ENCODE measurements at regions not wholly inside any gene's neighbourhood (a gene's known extent, or its start where the extent isn't known, plus 50 kb on each side); places are given as distances from the start of the nearest gene placed in this dataset.
"Not testable (repeated sequence)": the region's sequence is repeated elsewhere in the genome, so short reads cannot be mapped to it uniquely, and the experiment has no call there.

- no peak for DNase-seq
These were observed 117.4 kb upstream of the PELI2 start for GRCh38 chr14:56000846-56001245.

GRCh38 chr14:56002342-56002741, 115.9 kb upstream of the PELI2 start:
- no peak for DNase-seq

- peak; percentile 64 for DNase-seq
These were observed 115.2 kb upstream of the PELI2 start for GRCh38 chr14:56002876-56003625.

- no peak for DNase-seq
These were observed 113.9 kb upstream of the PELI2 start for GRCh38 chr14:56004323-56004722.

- peak; percentile 63 for DNase-seq
These were observed 113.4 kb upstream of the PELI2 start for GRCh38 chr14:56004786-56005185.

- DNase-seq: no peak
These were observed 112.8 kb upstream of the PELI2 start for GRCh38 chr14:56005191-56006053.

GRCh38 chr14:56007491-56007890, 110.7 kb upstream of the PELI2 start:
- DNase-seq: not testable (repeated sequence)

GRCh38 chr14:56008150-56008549, 110.1 kb upstream of the PELI2 start:
- DNase-seq: no peak

- DNase-seq: not testable (repeated sequence)
These were observed 109.5 kb upstream of the PELI2 start for GRCh38 chr14:56008661-56009060.

GRCh38 chr14:56023661-56024081, 94.5 kb upstream of the PELI2 start:
- no peak for DNase-seq

GRCh38 chr14:56025191-56025590, 93.0 kb upstream of the PELI2 start:
- DNase-seq: no peak

GRCh38 chr14:56026506-56026905, 91.7 kb upstream of the PELI2 start:
- no peak for DNase-seq

GRCh38 chr14:56027421-56027820, 90.8 kb upstream of the PELI2 start:
- DNase-seq: no peak

- no peak for DNase-seq
These were observed 90.1 kb upstream of the PELI2 start for GRCh38 chr14:56027916-56028712.

- no peak for DNase-seq
These were observed 81.9 kb upstream of the PELI2 start for GRCh38 chr14:56036353-56036752.

GRCh38 chr14:56040121-56040520, 78.1 kb upstream of the PELI2 start:
- no peak for DNase-seq

- DNase-seq: no peak
These were observed 74.0 kb upstream of the PELI2 start for GRCh38 chr14:56044196-56044595.

GRCh38 chr14:56046546-56046945, 71.7 kb upstream of the PELI2 start:
- DNase-seq: no peak

GRCh38 chr14:56046996-56047395, 71.2 kb upstream of the PELI2 start:
- no peak for DNase-seq

GRCh38 chr14:56049536-56049935, 68.7 kb upstream of the PELI2 start:
- no peak for DNase-seq

- no peak for DNase-seq
These were observed 62.7 kb upstream of the PELI2 start for GRCh38 chr14:56055511-56055910.

- no peak for DNase-seq
These were observed 62.2 kb upstream of the PELI2 start for GRCh38 chr14:56056031-56056430.

- no peak for DNase-seq
These were observed 61.0 kb upstream of the PELI2 start for GRCh38 chr14:56057071-56057741.

Data from activated effector memory CD4-positive, alpha-beta T cell treated with anti-CD3 and anti-CD28 coated beads, Interleukin-2, amount 50 U/mL, for 16 hours (primary cell).